ENCODE measurements at regions not wholly inside any gene's neighbourhood (a gene's known extent, or its start where the extent isn't known, plus 50 kb on each side); places are given as distances from the start of the nearest gene placed in this dataset.

DNA sequence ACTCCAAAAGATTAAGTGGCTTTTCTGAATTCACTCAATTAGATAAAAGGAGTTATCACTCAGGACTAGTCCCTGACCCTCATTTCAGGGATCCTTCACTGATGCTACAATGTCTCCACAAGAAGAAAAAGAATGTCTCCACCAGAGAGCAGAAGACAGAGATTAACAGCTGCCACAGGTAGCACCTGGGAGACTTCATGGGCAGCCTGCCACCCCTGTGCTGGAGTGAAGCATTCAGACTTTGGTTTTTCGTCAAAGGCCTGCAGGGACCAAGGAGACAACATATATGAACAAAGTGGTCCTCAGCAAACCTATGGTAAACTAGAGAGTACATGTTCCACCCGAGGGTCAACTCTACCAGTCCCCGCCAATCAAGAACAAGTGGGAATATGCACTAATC, 197.0 kb upstream of the ACVR2A start:
- no peak for DNase-seq

DNA sequence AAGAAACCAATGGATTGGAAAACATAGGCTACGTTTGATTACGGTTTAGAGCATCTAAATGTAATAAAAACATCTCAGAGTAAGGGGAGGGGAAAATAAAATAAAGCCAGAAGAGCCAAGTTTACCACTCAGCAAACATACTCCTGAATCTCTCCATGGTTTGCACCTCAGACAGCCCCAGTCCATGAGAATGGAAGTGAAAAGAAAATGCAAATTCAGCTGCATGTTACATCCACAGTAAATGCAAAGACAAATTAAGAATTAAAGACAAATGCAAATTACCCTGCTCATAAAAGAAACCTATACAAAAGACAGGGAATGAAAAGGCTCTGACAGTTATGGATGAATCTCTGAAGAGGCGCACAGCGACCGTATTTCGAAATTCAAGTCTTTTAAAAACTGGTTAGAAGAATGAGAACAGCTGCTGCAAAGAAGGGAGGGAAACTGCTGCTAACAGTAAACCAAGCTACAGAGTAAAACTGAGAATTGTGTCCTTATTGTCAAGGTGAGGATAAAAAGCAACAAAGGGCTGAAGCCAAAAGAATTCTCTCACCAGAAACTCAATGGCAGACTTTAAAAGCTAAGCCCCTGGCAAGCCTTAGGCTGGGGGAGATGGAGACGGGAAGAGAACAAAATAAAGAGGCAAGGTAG, 197.9 kb upstream of the ACVR2A start:
- DNase-seq = no peak

DNA sequence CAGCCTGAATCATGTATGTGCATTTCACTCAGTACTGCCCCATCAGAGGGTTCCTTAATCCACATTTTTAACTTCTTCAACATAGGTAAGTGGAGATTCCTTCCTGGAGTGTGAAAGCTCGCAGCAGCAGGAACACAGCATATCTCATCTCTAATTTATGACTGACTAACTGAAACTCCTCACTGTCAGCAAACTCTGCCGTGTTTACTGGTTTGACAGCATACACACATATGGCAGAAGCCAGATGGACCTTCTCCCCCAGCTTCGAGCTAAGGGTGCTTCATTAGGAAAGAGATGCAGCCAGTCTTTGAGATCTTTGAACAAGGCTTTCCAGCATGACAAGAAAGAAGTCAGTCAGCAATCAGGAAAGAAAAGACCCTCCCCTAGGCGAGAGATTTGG, 200.3 kb upstream of the ACVR2A start:
- DNase-seq = no peak

DNA sequence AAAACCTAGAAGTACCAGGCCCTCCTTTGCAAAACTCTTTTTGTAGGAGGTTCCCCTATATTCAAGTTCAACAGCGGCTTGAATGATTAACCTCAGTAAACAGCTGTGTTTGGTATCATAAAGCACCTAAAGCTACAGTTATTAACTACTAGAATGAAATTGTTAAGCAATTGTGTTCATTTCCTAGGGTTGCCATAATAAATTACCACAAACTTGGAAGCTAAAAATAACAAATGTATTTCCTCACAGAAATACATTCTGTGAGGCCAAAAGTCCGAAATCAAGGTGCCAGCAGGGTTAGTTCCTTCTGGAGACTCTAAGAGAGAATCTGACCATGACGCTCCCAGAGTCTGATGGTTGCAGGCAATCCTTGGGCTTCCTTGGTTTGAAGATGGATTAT, 202.1 kb upstream of the ACVR2A start:
- DNase-seq = no peak

DNA sequence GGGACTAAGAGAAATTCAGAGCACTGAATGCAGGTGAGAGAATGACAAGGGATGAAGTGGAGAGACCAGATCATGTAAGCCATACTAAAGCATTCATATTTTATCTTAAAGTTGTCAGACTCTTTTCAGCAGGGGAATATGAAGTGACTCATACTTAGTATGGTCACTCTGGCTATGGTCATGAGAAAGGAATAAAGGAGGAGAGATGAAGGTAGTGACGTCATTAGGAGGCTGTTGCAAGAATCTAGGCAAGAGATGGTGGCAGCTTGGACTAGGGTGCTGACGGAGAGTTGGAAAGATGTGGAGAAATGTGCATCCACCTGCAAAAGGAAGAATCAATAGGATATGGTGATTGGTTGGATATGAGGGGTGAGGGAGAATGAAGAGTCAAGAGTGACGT, 203.2 kb upstream of the ACVR2A start:
- DNase-seq = peak; percentile 13

- DNase-seq = no peak
These were observed 204.9 kb upstream of the ACVR2A start for GRCh38 chr2:147639891-147640290.

GRCh38 chr2:147639386-147639785, 205.4 kb upstream of the ACVR2A start:
- no peak for DNase-seq

DNA sequence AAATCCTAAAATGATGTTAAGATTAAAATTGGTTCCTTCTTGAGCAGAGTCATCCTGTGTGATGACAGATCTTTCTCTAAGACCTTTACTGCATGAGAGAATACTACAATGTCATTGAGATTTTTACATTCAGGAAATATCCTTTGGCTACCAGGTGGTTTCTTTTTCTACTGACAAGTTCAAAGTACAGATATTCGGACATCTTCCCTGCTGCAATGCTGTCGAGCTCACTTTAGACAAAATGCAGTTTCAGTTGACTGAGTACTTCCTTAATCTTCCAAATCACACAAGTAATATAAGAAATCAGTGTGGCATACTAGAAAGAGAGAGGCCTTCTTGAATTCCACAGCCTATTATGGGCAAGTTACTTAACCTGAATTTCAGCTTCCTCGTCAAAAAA, 207.9 kb upstream of the ACVR2A start:
- no peak for DNase-seq

- peak; percentile 86 for DNase-seq
These were observed 208.5 kb upstream of the ACVR2A start for GRCh38 chr2:147636238-147636882.

- no peak for DNase-seq
These were observed 210.0 kb upstream of the ACVR2A start for GRCh38 chr2:147634826-147635225.

DNA sequence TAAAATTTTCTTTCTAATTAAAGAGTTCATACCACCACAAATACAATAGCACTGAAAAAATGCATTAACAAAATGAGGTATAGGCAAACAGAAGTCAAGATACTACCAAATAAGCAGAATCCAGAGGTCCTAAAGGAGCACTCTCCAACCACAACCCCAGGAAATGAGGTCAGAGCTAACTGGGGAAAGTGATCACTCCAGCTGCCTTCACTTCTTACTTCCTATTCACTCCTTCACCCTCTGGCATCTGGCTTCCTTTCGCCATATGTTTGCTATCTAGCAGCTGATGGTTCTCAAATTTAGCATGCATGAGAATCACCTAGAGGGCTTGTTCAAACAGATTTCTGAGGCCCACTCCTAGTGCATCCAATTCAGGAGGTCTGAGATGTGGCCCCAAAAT, 212.6 kb upstream of the ACVR2A start:
- peak; percentile 16 for DNase-seq

- no peak for DNase-seq
These were observed 213.5 kb upstream of the ACVR2A start for GRCh38 chr2:147631294-147631693.

GRCh38 chr2:147630585-147630984, 214.2 kb upstream of the ACVR2A start:
- peak; percentile 13 for DNase-seq

- peak; percentile 44 for DNase-seq
These were observed 215.8 kb upstream of the ACVR2A start for GRCh38 chr2:147628971-147629421.

DNA sequence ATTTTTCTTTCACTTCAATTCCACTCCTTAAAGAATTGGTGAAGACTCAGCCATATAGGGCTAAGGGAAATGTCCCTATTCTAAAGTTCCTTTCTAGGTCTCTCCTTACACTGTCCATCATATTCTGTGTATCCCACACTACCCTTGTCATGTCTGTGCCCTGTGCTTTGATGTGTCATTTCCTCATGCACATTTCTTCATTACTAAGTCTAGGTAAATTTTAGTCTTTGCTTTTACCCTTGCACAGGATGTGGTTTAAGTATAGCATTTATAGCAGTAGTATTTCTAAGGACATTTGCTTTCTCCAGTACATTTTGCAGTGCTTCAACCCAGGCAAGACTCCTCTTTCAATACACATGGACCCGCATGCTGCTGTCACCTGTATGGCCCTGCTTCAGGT, 221.5 kb upstream of the ACVR2A start:
- no peak for DNase-seq

DNA sequence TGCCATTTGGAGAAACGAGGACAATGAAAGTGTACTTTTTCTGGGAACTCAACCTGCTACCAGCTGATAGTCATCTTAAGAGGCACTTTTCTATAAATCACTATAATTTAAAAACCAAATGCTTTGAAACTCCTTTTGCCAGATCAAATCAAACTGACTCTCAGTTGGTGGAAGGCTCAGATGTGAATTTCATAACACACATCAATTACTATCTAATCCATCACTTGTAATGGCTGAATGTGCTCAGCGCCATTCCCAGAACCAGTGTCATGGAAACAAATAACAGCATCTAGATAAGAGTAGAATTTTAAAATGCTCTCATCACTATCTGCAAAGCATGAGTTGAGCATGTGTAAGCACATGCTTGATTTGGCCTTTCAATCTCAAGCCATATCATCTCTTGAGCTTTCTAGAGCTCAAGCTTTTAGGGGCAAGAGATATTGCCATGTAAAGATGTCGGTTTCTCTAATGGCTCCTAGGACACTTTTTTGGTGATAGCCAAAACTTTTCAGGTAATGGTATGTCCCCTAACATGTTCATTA, 223.1 kb upstream of the ACVR2A start:
- no peak for DNase-seq

DNA sequence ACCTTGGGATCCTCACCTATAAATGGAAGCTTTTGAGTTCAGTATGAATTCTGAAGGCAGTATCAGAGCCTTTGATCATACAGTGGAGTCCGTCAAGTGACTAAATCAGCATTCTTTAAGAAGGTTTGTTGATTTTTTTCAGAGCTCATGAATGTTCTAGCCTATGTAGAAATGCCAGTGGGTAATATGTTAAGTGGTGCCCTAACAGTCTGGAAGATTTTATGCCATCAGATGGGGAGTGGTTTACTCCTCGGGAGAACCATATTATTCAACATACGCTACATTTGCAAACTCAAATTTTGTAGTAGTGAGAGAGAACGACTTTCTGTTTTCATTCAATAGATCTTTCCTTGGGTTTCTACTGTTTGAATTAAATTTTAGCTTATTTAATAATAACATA, 225.0 kb upstream of the ACVR2A start:
- DNase-seq = no peak

- DNase-seq = no peak
These were observed 229.1 kb upstream of the ACVR2A start for GRCh38 chr2:147615726-147616125.

DNA sequence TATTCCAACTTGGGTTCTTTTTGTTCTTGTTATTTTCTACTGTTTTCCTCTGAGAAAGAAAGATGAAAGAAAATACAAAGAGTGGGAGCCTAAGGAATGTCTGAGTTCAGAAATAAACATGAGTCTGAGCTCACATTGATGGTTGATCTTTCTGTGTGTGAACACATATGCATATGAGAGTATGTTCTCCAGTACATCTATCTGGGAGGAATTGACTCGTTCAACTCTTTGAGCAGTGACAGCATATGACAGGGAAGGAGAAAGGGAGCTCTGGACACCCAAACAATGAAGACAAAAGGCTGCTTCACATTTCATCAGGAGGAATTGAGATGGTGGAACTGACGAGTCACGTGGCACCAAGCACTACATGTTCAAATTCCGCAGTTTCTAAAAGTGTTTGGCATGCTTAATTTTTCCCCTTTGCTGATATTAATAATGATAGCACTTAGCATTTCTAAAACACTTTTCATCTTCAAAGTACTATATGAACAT, 229.8 kb upstream of the ACVR2A start:
- DNase-seq = no peak

GRCh38 chr2:147614471-147614870, 230.4 kb upstream of the ACVR2A start:
- no peak for DNase-seq

DNA sequence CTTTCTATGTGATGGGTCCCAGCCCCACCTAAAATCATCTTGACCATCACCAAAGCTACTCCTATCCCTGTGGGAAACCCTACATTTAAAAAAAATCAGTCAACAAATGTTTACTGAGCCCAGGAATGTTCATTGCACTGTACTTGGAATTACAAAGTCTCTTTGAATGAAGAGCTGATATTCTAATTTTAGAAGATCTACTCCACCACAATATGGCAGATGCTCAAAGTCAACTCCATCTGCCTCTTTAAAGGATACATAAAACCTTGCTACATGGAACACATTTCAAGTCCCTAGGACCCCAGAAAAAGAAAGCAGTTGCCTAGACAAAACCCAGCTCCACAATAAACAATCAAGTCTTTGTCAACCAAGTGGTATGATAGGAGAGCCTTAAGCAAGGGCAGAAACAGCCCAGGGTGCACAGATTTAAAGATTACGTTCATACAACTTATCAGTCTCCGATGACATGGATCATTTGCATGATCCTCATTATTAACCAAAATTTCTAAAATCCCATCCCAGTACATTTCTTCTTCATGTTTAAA, 234.3 kb upstream of the ACVR2A start:
- no peak for DNase-seq

GRCh38 chr2:147609301-147609700, 235.5 kb upstream of the ACVR2A start:
- DNase-seq = no peak

DNA sequence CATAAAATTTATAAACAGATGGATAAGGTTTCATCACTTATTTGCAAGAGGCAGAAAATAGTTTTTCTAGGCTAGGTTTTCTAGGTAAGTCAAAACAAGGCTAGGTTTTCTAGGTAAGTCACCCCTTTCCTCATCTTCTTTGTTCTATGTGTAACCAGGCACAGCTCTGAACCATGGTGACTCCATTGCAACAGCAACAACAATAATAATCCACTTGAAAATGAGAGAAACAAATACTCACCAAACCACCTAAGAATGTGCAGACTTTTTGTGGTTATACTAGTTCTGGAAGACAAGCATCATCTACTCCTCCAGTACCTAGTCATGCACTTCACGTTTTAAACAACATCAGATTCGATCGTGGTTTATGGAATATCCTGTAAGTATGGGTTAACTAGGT, 237.4 kb upstream of the ACVR2A start:
- DNase-seq = no peak

DNA sequence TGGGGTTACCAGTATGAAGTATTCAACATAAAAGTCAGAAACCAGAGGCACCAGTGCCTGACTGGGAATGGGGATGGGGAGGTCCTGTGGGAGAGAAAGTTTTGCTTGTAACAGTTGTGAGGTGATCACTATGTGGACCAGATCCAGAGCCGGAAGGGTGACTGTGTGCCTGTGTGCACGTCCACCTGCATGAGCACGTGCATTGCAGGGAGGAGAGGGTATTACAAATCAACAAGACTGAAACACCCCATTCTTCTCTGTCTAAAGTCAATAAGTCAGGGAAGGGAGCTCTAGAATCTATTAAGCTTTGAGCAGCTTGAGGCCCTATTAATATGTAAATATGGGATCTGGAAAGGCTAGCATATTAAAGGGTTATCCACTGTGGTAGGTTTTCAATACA, 241.0 kb upstream of the ACVR2A start:
- DNase-seq = no peak
